HG02623 (cell line): ENCODE measurements at regions not wholly inside any gene's neighbourhood (a gene's known extent, or its start where the extent isn't known, plus 50 kb on each side); places are given as distances from the start of the nearest gene placed in this dataset.
"Not testable (repeated sequence)": the region's sequence is repeated elsewhere in the genome, so short reads cannot be mapped to it uniquely, and the experiment has no call there.

Experiments
- ATAC-seq: cut with Tn5 transposase; IDR thresholded peaks from one replicate; pipeline ENCODE4 v1.9.1; 2021; ENCODE audit warnings: moderate library complexity; ENCODE audit not compliant: unreplicated experiment

- no peak for ATAC-seq
Measured at GRCh38 chr1:47491341-47491753, 53.5 kb downstream of the FOXD2 start.

- no peak for ATAC-seq
Measured at GRCh38 chr1:47495176-47495713, 57.4 kb downstream of the FOXD2 start.

- ATAC-seq = no peak
Measured at GRCh38 chr1:47498551-47498950, 60.7 kb downstream of the FOXD2 start.

GRCh38 chr1:47501069-47501468 is 63.2 kb downstream of the FOXD2 start:
- ATAC-seq = no peak

GRCh38 chr1:47502746-47503370 is 65.0 kb downstream of the FOXD2 start:
- ATAC-seq = no peak

- ATAC-seq = not testable (repeated sequence)
Measured at GRCh38 chr1:47504840-47505239, 67.0 kb downstream of the FOXD2 start.

- no peak for ATAC-seq
Measured at GRCh38 chr1:47505267-47505666, 67.4 kb downstream of the FOXD2 start.

GRCh38 chr1:47506053-47506452 is 68.2 kb downstream of the FOXD2 start:
- no peak for ATAC-seq

- no peak for ATAC-seq
Measured at GRCh38 chr1:47507144-47507543, 69.3 kb downstream of the FOXD2 start.

GRCh38 chr1:47507881-47508701 is 70.2 kb downstream of the FOXD2 start:
- no peak for ATAC-seq

GRCh38 chr1:47508702-47509431 is 71.0 kb downstream of the FOXD2 start:
- no peak for ATAC-seq

- ATAC-seq = no peak
Measured at GRCh38 chr1:47510282-47510811, 72.5 kb downstream of the FOXD2 start.

GRCh38 chr1:47511825-47512224 is 74.0 kb downstream of the FOXD2 start:
- ATAC-seq = no peak

- no peak for ATAC-seq
Measured at GRCh38 chr1:47513393-47513792, 75.5 kb downstream of the FOXD2 start.

- no peak for ATAC-seq
Measured at GRCh38 chr1:47514229-47514628, 76.4 kb downstream of the FOXD2 start.

- no peak for ATAC-seq
Measured at GRCh38 chr1:47515164-47515789, 77.4 kb downstream of the FOXD2 start.

GRCh38 chr1:47517946-47518345 is 80.1 kb downstream of the FOXD2 start:
- ATAC-seq = no peak

GRCh38 chr1:47519491-47519890 is 81.6 kb downstream of the FOXD2 start:
- ATAC-seq = no peak

GRCh38 chr1:47519971-47520370 is 82.1 kb downstream of the FOXD2 start:
- ATAC-seq = no peak

- ATAC-seq = no peak
Measured at GRCh38 chr1:47521034-47521881, 83.4 kb downstream of the FOXD2 start.
